ENCODE measurements at regions not wholly inside any gene's neighbourhood (a gene's known extent, or its start where the extent isn't known, plus 50 kb on each side); places are given as distances from the start of the nearest gene placed in this dataset.

GRCh38 chr2:167697948-167698347, 549.4 kb downstream of the STK39 start:
- no peak overlapping the region for H3K4me2 ChIP-seq (replicated peaks; ENCODE audit: low read depth, low read length, poor library complexity, severe bottlenecking)
- CTCF ChIA-PET = no interaction called here
- H3K4me1 Mint-ChIP-seq = no peaks in the 10 kb centered on the region
- H3K27ac Mint-ChIP-seq = no peak overlapping the region
- H3K4me1 ChIP-seq (ENCODE audit: control insufficient read depth in 2 of 2, insufficient read depth in 2 of 2, low read length in 2 of 2) = no peaks in the 10 kb centered on the region
- H3K36me3 ChIP-seq (replicated peaks in 1 of 2; ENCODE audit: control extremely low read depth in 1 of 2, control insufficient read depth in 1 of 2, extremely low read depth in 1 of 2, insufficient read depth in 2 of 2, low read length in 1 of 2) = no peaks in the 10 kb centered on the region
- H3K9me3 ChIP-seq (ENCODE audit: control extremely low read depth in 1 of 3, control insufficient read depth in 2 of 3, insufficient read depth in 1 of 3, low read length in 2 of 3) = peaks cover 0 to 2% (median 0%) of the 10 kb centered on the region in 3 donors
- no peak overlapping the region for H3K4me3 ChIP-seq (ENCODE audit: control extremely low read depth in 1 of 5, extremely low read depth in 1 of 5, insufficient read depth in 1 of 5, low read depth in 2 of 5, low read length in 4 of 5)
- H3K9ac ChIP-seq (ENCODE audit: low read length) = no peak overlapping the region
- no peaks in the 10 kb centered on the region for H3K27me3 Mint-ChIP-seq
- no peak overlapping the region for H2AFZ ChIP-seq (ENCODE audit: insufficient read depth, low read depth, low read length, poor library complexity, severe bottlenecking)
- no peak for TF ChIP-seq EZH2 (IDR thresholded peaks at IDR 0.05; ENCODE audit: borderline replicate concordance, insufficient read depth, low read depth, low read length, poor library complexity, severe bottlenecking)
- TF ChIP-seq CTCF (IDR thresholded peaks at IDR 0.05) = no peak
- no peaks in the 10 kb centered on the region for H3K9me3 Mint-ChIP-seq (ENCODE audit: insufficient read depth)
- ATAC-seq (ENCODE audit: low read depth) = no peak
- POLR2A ChIA-PET = no interaction called here
- H4K20me1 ChIP-seq (ENCODE audit: control insufficient read depth, insufficient read depth, low read length, poor library complexity, severe bottlenecking) = no peaks in the 10 kb centered on the region
- no peaks in the 10 kb centered on the region for H3K79me2 ChIP-seq (ENCODE audit: control insufficient read depth, insufficient read depth, low read length)
- 93% methylated on average over 2 of the region's 2 CpGs for WGBS (ENCODE audit: insufficient coverage)
- no peak overlapping the region for H3K4me3 Mint-ChIP-seq
- H3K27me3 ChIP-seq (replicated peaks in 1 of 4; ENCODE audit: control extremely low read depth in 1 of 4, control insufficient read depth in 3 of 4, insufficient read depth in 4 of 4, low read length in 3 of 4) = no peaks in the 10 kb centered on the region
- intact Hi-C loops (cut with micrococcal nuclease) = no loop called here
- no peak for DNase-seq
- H3K27ac ChIP-seq (ENCODE audit: low read length in 2 of 2) = no peak overlapping the region

GRCh38 chr2:167697194-167697593, 550.2 kb downstream of the STK39 start:
- DNase-seq (no peak), ATAC-seq (ENCODE audit: low read depth) (no peak)
- ChIA-PET CTCF (no interaction called here), POLR2A (no interaction called here)
- intact Hi-C loops (cut with micrococcal nuclease) = no loop called here
- H3K4me3 ChIP-seq (ENCODE audit: control extremely low read depth in 1 of 5, extremely low read depth in 1 of 5, insufficient read depth in 1 of 5, low read depth in 2 of 5, low read length in 4 of 5) = no peak overlapping the region
- WGBS (ENCODE audit: insufficient coverage) = 86% methylated on average over 1 of the region's 1 CpG
- no peak overlapping the region for H3K27ac ChIP-seq (ENCODE audit: low read length in 2 of 2)
- Mint-ChIP-seq H3K4me1 (no peaks in the 10 kb centered on the region), H3K4me3 (no peak overlapping the region), H3K27me3 (no peaks in the 10 kb centered on the region), H3K9me3 (ENCODE audit: insufficient read depth) (no peaks in the 10 kb centered on the region), H3K27ac (no peak overlapping the region)
- TF ChIP-seq CTCF (IDR thresholded peaks at IDR 0.05) = no peak
- TF ChIP-seq EZH2 (IDR thresholded peaks at IDR 0.05; ENCODE audit: borderline replicate concordance, insufficient read depth, low read depth, low read length, poor library complexity, severe bottlenecking) = no peak
- H3K4me1 ChIP-seq (ENCODE audit: control insufficient read depth in 2 of 2, insufficient read depth in 2 of 2, low read length in 2 of 2) = no peaks in the 10 kb centered on the region
- no peaks in the 10 kb centered on the region for H3K36me3 ChIP-seq (replicated peaks in 1 of 2; ENCODE audit: control extremely low read depth in 1 of 2, control insufficient read depth in 1 of 2, extremely low read depth in 1 of 2, insufficient read depth in 2 of 2, low read length in 1 of 2)
- H3K9ac ChIP-seq (ENCODE audit: low read length) = no peak overlapping the region
- no peaks in the 10 kb centered on the region for H3K27me3 ChIP-seq (replicated peaks in 1 of 4; ENCODE audit: control extremely low read depth in 1 of 4, control insufficient read depth in 3 of 4, insufficient read depth in 4 of 4, low read length in 3 of 4)
- no peaks in the 10 kb centered on the region for H3K79me2 ChIP-seq (ENCODE audit: control insufficient read depth, insufficient read depth, low read length)
- no peak overlapping the region for H2AFZ ChIP-seq (ENCODE audit: insufficient read depth, low read depth, low read length, poor library complexity, severe bottlenecking)
- H3K9me3 ChIP-seq (ENCODE audit: control extremely low read depth in 1 of 3, control insufficient read depth in 2 of 3, insufficient read depth in 1 of 3, low read length in 2 of 3) = peaks cover 0 to 2% (median 0%) of the 10 kb centered on the region in 3 donors
- no peaks in the 10 kb centered on the region for H4K20me1 ChIP-seq (ENCODE audit: control insufficient read depth, insufficient read depth, low read length, poor library complexity, severe bottlenecking)
- no peak overlapping the region for H3K4me2 ChIP-seq (replicated peaks; ENCODE audit: low read depth, low read length, poor library complexity, severe bottlenecking)
